ENCODE measurements at regions not wholly inside any gene's neighbourhood (a gene's known extent, or its start where the extent isn't known, plus 50 kb on each side); places are given as distances from the start of the nearest gene placed in this dataset.

DNA sequence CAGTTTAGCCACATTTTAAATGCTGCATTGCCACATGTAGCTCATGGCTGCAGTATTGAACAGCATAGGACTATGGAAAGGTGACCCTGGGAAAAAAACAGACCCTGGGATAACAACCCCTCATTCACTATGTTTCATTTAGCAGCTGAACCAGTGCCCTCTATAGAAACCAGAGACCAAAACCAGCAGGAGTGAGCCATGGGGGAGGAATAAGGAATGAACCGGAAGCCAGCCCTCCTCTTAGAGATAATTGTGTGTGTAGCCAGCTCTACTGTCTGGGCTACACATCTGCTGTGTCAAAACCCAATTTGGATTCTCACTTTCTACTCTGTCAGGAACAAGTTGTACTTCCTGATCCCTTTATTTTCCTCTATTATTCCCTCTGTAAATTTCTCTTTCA is 158.5 kb upstream of the S100G start:
- Histone ChIP-seq H3K9me1 (ENCODE audit: control insufficient read depth, insufficient read depth, low read length) (no peaks in the 10 kb centered on the region), H2AFZ (ENCODE audit: low read depth, low read length) (no peak overlapping the region), H3K4me2 (ENCODE audit: insufficient read depth, low read length) (no peak overlapping the region), H3K4me1 (replicated peaks in 1 of 2; ENCODE audit: control insufficient read depth in 2 of 2, insufficient read depth in 2 of 2, low read length in 2 of 2) (no peaks in the 10 kb centered on the region), H3K4me3 (no peak overlapping the region), H3K36me3 (ENCODE audit: control insufficient read depth, insufficient read depth, low read length) (no peaks in the 10 kb centered on the region), H4K20me1 (replicated peaks; ENCODE audit: control insufficient read depth, insufficient read depth, low read length) (no peaks in the 10 kb centered on the region), H3K9ac (ENCODE audit: insufficient read depth in 1 of 2, low read depth in 2 of 2, low read length in 2 of 2) (no peak overlapping the region), H3K27ac (ENCODE audit: extremely low read depth, low read depth, low read length) (no peak overlapping the region), H3K9me3 (replicated peaks; ENCODE audit: control insufficient read depth, insufficient read depth, low read depth, low read length) (no peaks in the 10 kb centered on the region), H3K79me2 (ENCODE audit: control insufficient read depth, insufficient read depth, low read length) (no peaks in the 10 kb centered on the region), H3K27me3 (ENCODE audit: control insufficient read depth in 2 of 2, insufficient read depth in 2 of 2, low read length in 2 of 2) (no peaks in the 10 kb centered on the region; a peak in 1 of 5 replicates)
- in situ Hi-C loops (cut with MboI) (no loop called here), intact Hi-C loops (cut with micrococcal nuclease) (no loop called here)
- BruUV-seq (replicated peaks) = no TSS peak
- whole genome bisulfite sequencing (ENCODE audit: insufficient coverage, low coverage, missing lambda C conversion rate) = 0% methylated on average over 1 of the region's 1 CpG
- POLR2A ChIA-PET = no interaction called here
- ATAC-seq (no peak), DNase-seq (ENCODE audit: extremely low read depth in 1 of 4, low spot score in 3 of 4) (no peak), FAIRE-seq (no peak)
- CTCF ChIA-PET (ENCODE audit: low intra/inter-chr PET ratio) = no interaction called here
- TF ChIP-seq THRAP3 (IDR thresholded peaks at IDR 0.05; ENCODE audit: borderline replicate concordance) (no peak), CEBPB (tag; IDR thresholded peaks at IDR 0.05) (no peak), HLTF (IDR thresholded peaks at IDR 0.05) (no peak), CBX2 (IDR thresholded peaks at IDR 0.05; ENCODE audit: insufficient read depth, low read length, poor library complexity, severe bottlenecking) (no peak), FOS (IDR thresholded peaks at IDR 0.05; ENCODE audit: extremely low read depth, insufficient read length) (no peak), IRF2 (CRISPR knock-in tag; IDR thresholded peaks at IDR 0.05) (no peak)

DNA sequence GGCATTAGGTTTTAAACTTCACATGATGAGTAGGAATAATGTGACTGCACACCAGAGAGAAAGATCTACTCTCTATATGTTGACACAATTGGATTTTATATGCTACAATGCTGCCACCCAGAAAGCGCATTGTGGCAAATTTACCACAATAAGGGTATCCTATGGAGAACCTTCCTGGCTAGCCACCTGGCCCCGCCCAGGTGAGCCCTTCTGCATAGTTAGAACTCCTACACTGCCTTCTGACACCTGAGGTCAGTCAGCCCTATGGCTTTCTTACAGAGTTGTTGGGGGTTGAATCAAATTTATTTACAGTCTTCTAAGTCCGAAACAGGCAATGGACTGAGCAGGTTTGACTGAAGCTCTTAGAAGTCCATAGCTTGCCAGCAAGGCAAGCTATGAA is 153.8 kb upstream of the S100G start:
- no peak for ATAC-seq
- Histone ChIP-seq H4K20me1 (replicated peaks; ENCODE audit: control insufficient read depth, insufficient read depth, low read length) (no peaks in the 10 kb centered on the region), H3K27ac (ENCODE audit: extremely low read depth, low read depth, low read length) (no peak overlapping the region), H3K4me1 (replicated peaks in 1 of 2; ENCODE audit: control insufficient read depth in 2 of 2, insufficient read depth in 2 of 2, low read length in 2 of 2) (no peaks in the 10 kb centered on the region), H3K4me3 (no peak overlapping the region), H3K27me3 (ENCODE audit: control insufficient read depth in 2 of 2, insufficient read depth in 2 of 2, low read length in 2 of 2) (no peaks in the 10 kb centered on the region; a peak in 1 of 5 replicates), H3K36me3 (ENCODE audit: control insufficient read depth, insufficient read depth, low read length) (no peaks in the 10 kb centered on the region), H2AFZ (ENCODE audit: low read depth, low read length) (no peak overlapping the region), H3K9me3 (replicated peaks; ENCODE audit: control insufficient read depth, insufficient read depth, low read depth, low read length) (no peaks in the 10 kb centered on the region), H3K9ac (ENCODE audit: insufficient read depth in 1 of 2, low read depth in 2 of 2, low read length in 2 of 2) (no peak overlapping the region), H3K9me1 (ENCODE audit: control insufficient read depth, insufficient read depth, low read length) (no peaks in the 10 kb centered on the region), H3K79me2 (ENCODE audit: control insufficient read depth, insufficient read depth, low read length) (no peaks in the 10 kb centered on the region), H3K4me2 (ENCODE audit: insufficient read depth, low read length) (no peak overlapping the region)
- in situ Hi-C loops (cut with MboI) = no loop called here
- DNase-seq (ENCODE audit: extremely low read depth in 1 of 4, low spot score in 3 of 4) = no peak
- ChIA-PET POLR2A (no interaction called here), CTCF (ENCODE audit: low intra/inter-chr PET ratio) (no interaction called here)
- FAIRE-seq = no peak
- 0% methylated on average over 3 of the region's 3 CpGs for WGBS (ENCODE audit: insufficient coverage, low coverage, missing lambda C conversion rate)
- BruUV-seq (replicated peaks) = no TSS peak
- intact Hi-C loops (cut with micrococcal nuclease) = no loop called here
- no peak for TF ChIP-seq ZNF253 (CRISPR knock-in tag; conservative IDR thresholded peaks at IDR 0.05)
- TF ChIP-seq, protein P1, sequence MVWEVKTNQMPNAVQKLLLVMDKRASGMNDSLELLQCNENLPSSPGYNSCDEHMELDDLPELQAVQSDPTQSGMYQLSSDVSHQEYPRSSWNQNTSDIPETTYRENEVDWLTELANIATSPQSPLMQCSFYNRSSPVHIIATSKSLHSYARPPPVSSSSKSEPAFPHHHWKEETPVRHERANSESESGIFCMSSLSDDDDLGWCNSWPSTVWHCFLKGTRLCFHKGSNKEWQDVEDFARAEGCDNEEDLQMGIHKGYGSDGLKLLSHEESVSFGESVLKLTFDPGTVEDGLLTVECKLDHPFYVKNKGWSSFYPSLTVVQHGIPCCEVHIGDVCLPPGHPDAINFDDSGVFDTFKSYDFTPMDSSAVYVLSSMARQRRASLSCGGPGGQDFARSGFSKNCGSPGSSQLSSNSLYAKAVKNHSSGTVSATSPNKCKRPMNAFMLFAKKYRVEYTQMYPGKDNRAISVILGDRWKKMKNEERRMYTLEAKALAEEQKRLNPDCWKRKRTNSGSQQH (CRISPR knock-in tag; IDR thresholded peaks at IDR 0.05) = no peak
- no peak for TF ChIP-seq STAT5B (CRISPR knock-in tag; IDR thresholded peaks at IDR 0.05)
- TF ChIP-seq, protein P2, sequence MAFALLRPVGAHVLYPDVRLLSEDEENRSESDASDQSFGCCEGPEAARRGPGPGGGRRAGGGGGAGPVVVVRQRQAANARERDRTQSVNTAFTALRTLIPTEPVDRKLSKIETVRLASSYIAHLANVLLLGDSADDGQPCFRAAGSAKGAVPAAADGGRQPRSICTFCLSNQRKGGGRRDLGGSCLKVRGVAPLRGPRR (CRISPR knock-in tag; IDR thresholded peaks at IDR 0.05) = no peak
- no peak for TF ChIP-seq FOXA1 (IDR thresholded peaks at IDR 0.05; ENCODE audit: borderline replicate concordance)
- TF ChIP-seq ATF1 (CRISPR knock-in tag; IDR thresholded peaks at IDR 0.05) = no peak
- TF ChIP-seq ATF1 (tag; IDR thresholded peaks at IDR 0.05) = no peak
- no peak for TF ChIP-seq SIN3A (IDR thresholded peaks at IDR 0.05; ENCODE audit: borderline replicate concordance in 2 of 2, control insufficient read depth in 1 of 2, low read depth in 2 of 2, low read length in 2 of 2)
- TF ChIP-seq, protein P3, sequence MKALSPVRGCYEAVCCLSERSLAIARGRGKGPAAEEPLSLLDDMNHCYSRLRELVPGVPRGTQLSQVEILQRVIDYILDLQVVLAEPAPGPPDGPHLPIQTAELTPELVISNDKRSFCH (CRISPR knock-in tag; IDR thresholded peaks at IDR 0.05) = no peak
- TF ChIP-seq, protein P3 (tag; IDR thresholded peaks at IDR 0.05) = no peak
- TF ChIP-seq KLF6 (CRISPR knock-in tag; IDR thresholded peaks at IDR 0.05; ENCODE audit: borderline replicate concordance) = no peak
